Osteoblast (primary cell): ENCODE measurements at regions not wholly inside any gene's neighbourhood (a gene's known extent, or its start where the extent isn't known, plus 50 kb on each side); places are given as distances from the start of the nearest gene placed in this dataset.

ENCODE experiments used
- DNase-seq: peaks from one replicate; pipeline ENCODE4 v3.0.0; 2011; ENCODE audit warnings: low spot score, mixed read lengths; ENCODE audit not compliant: insufficient read length; ENCODE audit errors: missing footprints
- H2AFZ ChIP-seq: 2 replicates; pipeline ENCODE4 v1.6.0; 2011; ENCODE audit warnings: mild to moderate bottlenecking, low read length
- H3K27ac ChIP-seq: 2 replicates; pipeline ENCODE4 v1.5.1; 2011; ENCODE audit warnings: mild to moderate bottlenecking, low read depth, low read length, moderate library complexity
- H3K27me3 ChIP-seq: 2 replicates; pipeline ENCODE4 v1.6.0; 2012; ENCODE audit warnings: mild to moderate bottlenecking, control low read depth, inconsistent platforms, low read length, moderate library complexity; ENCODE audit not compliant: insufficient read depth
- H3K36me3 ChIP-seq: 2 replicates; pipeline ENCODE4 v1.5.1; 2011; ENCODE audit warnings: mild to moderate bottlenecking, low read length, control low read depth, moderate library complexity; ENCODE audit not compliant: insufficient read depth
- H3K4me1 ChIP-seq: 2 replicates; pipeline ENCODE4 v1.5.1; 2011; ENCODE audit warnings: mild to moderate bottlenecking, low read length, control low read depth, moderate library complexity; ENCODE audit not compliant: insufficient read depth
- H3K4me2 ChIP-seq: 2 replicates; pipeline ENCODE4 v1.6.0; 2011; ENCODE audit warnings: mild to moderate bottlenecking, low read length; ENCODE audit not compliant: insufficient read depth
- H3K4me3 ChIP-seq: fragments of 200-600 bp; sonication (generic); 3 replicates; pipeline ENCODE4 v1.5.1; 2012; ENCODE audit warnings: mild to moderate bottlenecking, low read length, inconsistent platforms; ENCODE audit not compliant: insufficient read depth
- H3K79me2 ChIP-seq: 2 replicates; pipeline ENCODE4 v1.6.0; 2012; ENCODE audit warnings: mild to moderate bottlenecking, low read length, control low read depth, inconsistent platforms; ENCODE audit not compliant: insufficient read depth
- H3K9me3 ChIP-seq: 2 replicates; pipeline ENCODE4 v1.5.1; 2011; ENCODE audit warnings: low read depth, low read length, control low read depth
- H4K20me1 ChIP-seq: 2 replicates; pipeline ENCODE4 v1.6.0; 2012; ENCODE audit warnings: mild to moderate bottlenecking, low read length, control low read depth; ENCODE audit not compliant: insufficient read depth
- CTCF ChIP-seq: IDR thresholded peaks from 2 replicates; pipeline ENCODE4 v1.5.1; 2011; ENCODE audit warnings: mild to moderate bottlenecking, low read depth, low read length, moderate library complexity; ENCODE audit errors: extremely low read depth

- H3K27ac ChIP-seq, result no peak overlapping the region
- H2AFZ ChIP-seq, result no peak overlapping the region
- H3K79me2 ChIP-seq, result no peaks in the 10 kb centered on the region
- no peaks in the 10 kb centered on the region for H3K4me1 ChIP-seq
- no peaks in the 10 kb centered on the region for H4K20me1 ChIP-seq
- TF ChIP-seq CTCF, result no peak
- no peaks in the 10 kb centered on the region for H3K36me3 ChIP-seq
- no peaks in the 10 kb centered on the region for H3K9me3 ChIP-seq
- no peak overlapping the region for H3K4me3 ChIP-seq
- no peak for DNase-seq
- H3K27me3 ChIP-seq, result no peaks in the 10 kb centered on the region
- H3K4me2 ChIP-seq, result no peak overlapping the region
Observed at GRCh38 chr4:44988011-44988410, 261.7 kb upstream of the GNPDA2 start.

GRCh38 chr4:44985938-44986337 lies 259.6 kb upstream of the GNPDA2 start:
- H3K4me2 ChIP-seq, result no peak overlapping the region
- H3K27me3 ChIP-seq, result no peaks in the 10 kb centered on the region
- no peaks in the 10 kb centered on the region for H3K4me1 ChIP-seq
- H4K20me1 ChIP-seq, result no peaks in the 10 kb centered on the region
- no peak overlapping the region for H2AFZ ChIP-seq
- no peak for DNase-seq
- no peak for TF ChIP-seq CTCF
- H3K79me2 ChIP-seq, result no peaks in the 10 kb centered on the region
- no peak overlapping the region for H3K27ac ChIP-seq
- H3K9me3 ChIP-seq, result no peaks in the 10 kb centered on the region
- H3K4me3 ChIP-seq, result no peak overlapping the region
- H3K36me3 ChIP-seq, result no peaks in the 10 kb centered on the region

GRCh38 chr4:44985152-44985551 lies 258.8 kb upstream of the GNPDA2 start:
- Histone ChIP-seq H3K27ac (no peak overlapping the region), H3K4me1 (no peaks in the 10 kb centered on the region), H3K27me3 (no peaks in the 10 kb centered on the region), H3K36me3 (no peaks in the 10 kb centered on the region), H2AFZ (no peak overlapping the region), H3K4me3 (no peak overlapping the region), H3K79me2 (no peaks in the 10 kb centered on the region), H3K9me3 (no peaks in the 10 kb centered on the region), H4K20me1 (no peaks in the 10 kb centered on the region), H3K4me2 (no peak overlapping the region)
- no peak for TF ChIP-seq CTCF
- peak; percentile 1 for DNase-seq

- no peak overlapping the region for H2AFZ ChIP-seq
- no peaks in the 10 kb centered on the region for H3K4me1 ChIP-seq
- H3K4me3 ChIP-seq, result no peak overlapping the region
- no peak overlapping the region for H3K27ac ChIP-seq
- H4K20me1 ChIP-seq, result no peaks in the 10 kb centered on the region
- H3K79me2 ChIP-seq, result no peaks in the 10 kb centered on the region
- no peak for TF ChIP-seq CTCF
- H3K9me3 ChIP-seq, result no peaks in the 10 kb centered on the region
- DNase-seq, result no peak
- H3K4me2 ChIP-seq, result no peak overlapping the region
- H3K27me3 ChIP-seq, result no peaks in the 10 kb centered on the region
- H3K36me3 ChIP-seq, result no peaks in the 10 kb centered on the region
Observed at GRCh38 chr4:44984083-44984482, 257.7 kb upstream of the GNPDA2 start.
